K562 (cell line): ENCODE measurements at regions not wholly inside any gene's neighbourhood (a gene's known extent, or its start where the extent isn't known, plus 50 kb on each side); places are given as distances from the start of the nearest gene placed in this dataset.

ENCODE experiments used
- ATAC-seq: fragments of 200-7000 bp; cut with Tn5 transposase; 3 replicates; pipeline ENCODE4 v1.9.1; 2020; ENCODE audit warnings: moderate library complexity
- BruUV-seq: library from RNA; stranded (reverse); fragments of 400-500 nt; replicated peaks from 2 replicates; lab custom pipeline; 2021; lab: Mats Ljungman, UMichigan
- CTCF ChIA-PET: fragments of 300-600 bp; formaldehyde crosslinking; extraction: SDS; loops from one replicate; lab custom pipeline; 2021; ENCODE audit warnings: low intra/inter-chr PET ratio; lab: Yijun Ruan, JAX
- POLR2A ChIA-PET: fragments of 300-600, 350-650 bp; sonication (Branson Sonifier 250); formaldehyde crosslinking; extraction: SDS; loops from one replicate; lab custom pipeline; 2021; ENCODE audit warnings: antibody characterized with exemption, inconsistent platforms; lab: Yijun Ruan, JAX
- DNase-seq, 4 experiments: peaks; one replicate each; pipeline versions ENCODE4 v3.0.0 to v3.0.0-alpha.2; 2011 to 2018; ENCODE audit warnings: low spot score in 3 of 4, mixed read lengths in 3 of 4; ENCODE audit errors: extremely low read depth in 1 of 4
- FAIRE-seq: peaks from 2 replicates; lab custom pipeline; 2011; peaks lifted over from hg19 to GRCh38; lab: Jason Lieb, UNC
- H2AFZ ChIP-seq: 2 replicates; pipeline ENCODE4 v1.6.0; 2011; ENCODE audit warnings: low read depth, low read length, control low read depth, inconsistent platforms
- H3K27ac ChIP-seq: fragments of 200-600 bp; 3 replicates; pipeline ENCODE4 v1.8.0; 2011; ENCODE audit warnings: low read depth, mild to moderate bottlenecking, control low read depth, inconsistent platforms, low read length, moderate library complexity, mixed read lengths; ENCODE audit errors: extremely low read depth
- H3K27me3 ChIP-seq, 2 experiments: fragments of 300-600 bp in 1 of 2; 2 replicates in 1 of 2; 3 replicates in 1 of 2; pipeline versions ENCODE4 v1.6.0 to v1.8.0; 2011; ENCODE audit warnings: inconsistent platforms in 2 of 2, low read length in 2 of 2, mild to moderate bottlenecking in 1 of 2, mixed read lengths in 1 of 2, moderate library complexity in 1 of 2; ENCODE audit not compliant: control insufficient read depth in 2 of 2, insufficient read depth in 2 of 2
- H3K36me3 ChIP-seq: fragments of 300-600 bp; 3 replicates; pipeline ENCODE4 v1.8.0; 2011; ENCODE audit warnings: mild to moderate bottlenecking, low read length, inconsistent platforms; ENCODE audit not compliant: control insufficient read depth, insufficient read depth
- H3K4me1 ChIP-seq, 2 experiments: fragments of 200-600 bp in 1 of 2; replicated peaks in 1 of 2; 2 replicates in 1 of 2; 3 replicates in 1 of 2; pipeline versions ENCODE4 v1.5.1 to v1.8.0; 2011; ENCODE audit warnings: inconsistent platforms in 2 of 2, low read length in 2 of 2, mild to moderate bottlenecking in 1 of 2, mixed read lengths in 1 of 2, moderate library complexity in 1 of 2; ENCODE audit not compliant: control insufficient read depth in 2 of 2, insufficient read depth in 2 of 2
- H3K4me2 ChIP-seq: 2 replicates; pipeline ENCODE4 v1.6.1; 2011; ENCODE audit warnings: low read length, control low read depth, inconsistent platforms, mixed read lengths; ENCODE audit not compliant: insufficient read depth
- H3K4me3 ChIP-seq: fragments of 200-600 bp; sonication (generic), shearing (Covaris generic); 2 replicates; pipeline ENCODE4 v1.5.1; 2016; ENCODE audit warnings: control low read depth, inconsistent platforms
- H3K79me2 ChIP-seq: fragments of 200-600 bp; 3 replicates; pipeline ENCODE4 v1.8.0; 2011; ENCODE audit warnings: low read length, inconsistent platforms; ENCODE audit not compliant: control insufficient read depth, insufficient read depth
- H3K9ac ChIP-seq, 2 experiments: 2 replicates each; pipeline versions ENCODE4 v1.6.0 to v1.6.1; 2011; ENCODE audit warnings: low read depth in 2 of 2, low read length in 2 of 2, control low read depth in 1 of 2, inconsistent platforms in 1 of 2, mild to moderate bottlenecking in 1 of 2, mixed read lengths in 1 of 2; ENCODE audit not compliant: insufficient read depth in 1 of 2
- H3K9me1 ChIP-seq: one replicate; pipeline ENCODE4 v1.6.0; 2011; ENCODE audit warnings: inconsistent platforms, mild to moderate bottlenecking, low read length, moderate library complexity; ENCODE audit not compliant: control insufficient read depth, insufficient read depth
- H3K9me3 ChIP-seq: replicated peaks from 2 replicates; pipeline ENCODE4 v1.5.1; 2011; ENCODE audit warnings: low read depth, low read length, inconsistent platforms; ENCODE audit not compliant: control insufficient read depth, insufficient read depth
- H4K20me1 ChIP-seq: replicated peaks from 2 replicates; pipeline ENCODE4 v1.6.1; 2011; ENCODE audit warnings: low read length, inconsistent platforms, mixed read lengths; ENCODE audit not compliant: control insufficient read depth, insufficient read depth
- CEBPB ChIP-seq: fragments of 450-650 bp; IDR thresholded peaks from 2 replicates; pipeline ENCODE4 v1.6.1; 2016; ENCODE audit warnings: missing genetic modification characterization, missing compliant biosample characterization
- CEBPZ ChIP-seq: fragments of 150-350 bp; IDR thresholded peaks from 2 replicates; pipeline ENCODE4 v1.6.1; 2014; ENCODE audit warnings: low read depth, mild to moderate bottlenecking, low read length, borderline replicate concordance
- CTCF ChIP-seq, 3 experiments: IDR thresholded peaks in 2 of 3; conservative IDR thresholded peaks in 1 of 3; 2 replicates each; pipeline ENCODE4 v1.5.1; 2011 to 2012; ENCODE audit warnings: low read length in 3 of 3, mild to moderate bottlenecking in 3 of 3, control low read depth in 2 of 3, improper control_type of control experiment in 1 of 3, inconsistent platforms in 1 of 3, low read depth in 1 of 3, mixed read lengths in 1 of 3, moderate library complexity in 1 of 3; ENCODE audit not compliant: insufficient read depth in 2 of 3
- DIDO1 ChIP-seq: fragments of 450-650 bp; IDR thresholded peaks from 2 replicates; pipeline ENCODE4 v1.6.1; 2016; ENCODE audit warnings: low read depth, missing biosample characterization, missing genetic modification characterization
- NFXL1 ChIP-seq: fragments of 450-650 bp; formaldehyde crosslinking; IDR thresholded peaks from 2 replicates; pipeline ENCODE4 v1.4.0; 2021; ENCODE audit warnings: mild to moderate bottlenecking
- RAD21 ChIP-seq, 2 experiments: fragments of 250-450 bp in 1 of 2; fragments of 450-650 bp in 1 of 2; sonication (Bioruptor Pico) in 1 of 2; formaldehyde crosslinking in 1 of 2; IDR thresholded peaks in 1 of 2; conservative IDR thresholded peaks in 1 of 2; 2 replicates each; pipeline versions ENCODE4 v1.4.0 to v1.8.0; 2020 to 2022; ENCODE audit warnings: mild to moderate bottlenecking in 2 of 2, moderate library complexity in 1 of 2
- SMC3 ChIP-seq: conservative IDR thresholded peaks from 2 replicates; pipeline ENCODE4 v1.6.1; 2011; ENCODE audit warnings: low read depth, low read length, improper control_type of control experiment; ENCODE audit not compliant: insufficient read depth
- ZFP36 ChIP-seq: fragments of 150-350 bp; IDR thresholded peaks from 2 replicates; pipeline ENCODE4 v1.6.1; 2018; ENCODE audit warnings: low read length, low read depth; ENCODE audit not compliant: partially characterized antibody
- WGBS: fragments of 100-300 bp; shearing (Covaris generic); methylation state at CpG from one replicate; pipeline ENCODE4 v1.1.6; 2016; ENCODE audit warnings: low coverage, mixed read lengths; ENCODE audit not compliant: insufficient coverage; ENCODE audit errors: missing lambda C conversion rate; 5-methylcytosine and 5-hydroxymethylcytosine counted together
- in situ Hi-C: fragments of 300-500 bp; cut with MboI; formaldehyde crosslinking; loops from 4 replicates; pipeline ENCODE4 v1.15.0; 2018; ENCODE audit warnings: inconsistent platforms, mixed read lengths
- intact Hi-C: fragments of 100-400 bp; cut with micrococcal nuclease; formaldehyde crosslinking; loops from 2 replicates; pipeline ENCODE4 v1.14.2; 2022

- H3K4me3 ChIP-seq, result no peak overlapping the region
- H2AFZ ChIP-seq, result no peak overlapping the region
- no peaks in the 10 kb centered on the region for H3K9me3 ChIP-seq
- ATAC-seq, result peak; percentile 85
- TF ChIP-seq RAD21 (CRISPR knock-in tag; conservative IDR thresholded peaks at IDR 0.05 in 1 of 2, IDR thresholded peaks at IDR 0.05 in 1 of 2) (peak; percentile 30 to 57), NFXL1 (CRISPR knock-in tag) (no peak), DIDO1 (no peak), CTCF (IDR thresholded peaks at IDR 0.05 in 2 of 3, conservative IDR thresholded peaks at IDR 0.05 in 1 of 3; ENCODE audit: insufficient read depth in 2 of 3, low read depth in 1 of 3, low read length in 3 of 3) (peak in 2 of 3 experiments; percentile 52 to 55; a peak in 4 of 6 replicates), CEBPB (tag) (peak; percentile 69), CEBPZ (no peak), ZFP36 (peak; percentile 66), SMC3 (0 out of 2 replicates have a peak, but pooled peaks have one; percentile 22)
- FAIRE-seq, result peak; percentile 65
- no peaks in the 10 kb centered on the region for H3K27me3 ChIP-seq
- H3K4me1 ChIP-seq, result no peaks in the 10 kb centered on the region
- intact Hi-C loops (loop anchor here (1.0 kb wide), 1 partner anchor 680 kb away; no protein-coding TSS in a partner anchor), in situ Hi-C loops (loop anchor here (10.0 kb wide), 1 partner anchor 671 kb away; no protein-coding TSS in a partner anchor)
- H3K79me2 ChIP-seq, result no peaks in the 10 kb centered on the region
- peak; percentile 9 to 53 (median 16) for DNase-seq
- no TSS peak for BruUV-seq
- H3K9ac ChIP-seq, result no peak overlapping the region
- H3K9me1 ChIP-seq, result no peaks in the 10 kb centered on the region
- H3K27ac ChIP-seq, result no peak overlapping the region
- no peaks in the 10 kb centered on the region for H4K20me1 ChIP-seq
- POLR2A ChIA-PET, result interaction anchor here (0.6 kb wide), 1 partner anchor 846 kb away, joined by 3 read pairs; no protein-coding TSS in a partner anchor
- H3K4me2 ChIP-seq, result no peak overlapping the region
- CTCF ChIA-PET, result no interaction called here
- no peaks in the 10 kb centered on the region for H3K36me3 ChIP-seq
- WGBS, result 3% methylated on average over 8 of the region's 8 CpGs
Observed at GRCh38 chr5:152505442-152506042, 100.5 kb upstream of the NMUR2 start.
